Endothelial cell of umbilical vein (primary cell): ENCODE measurements at regions not wholly inside any gene's neighbourhood (a gene's known extent, or its start where the extent isn't known, plus 50 kb on each side); places are given as distances from the start of the nearest gene placed in this dataset.
"Not testable (repeated sequence)": the region's sequence is repeated elsewhere in the genome, so short reads cannot be mapped to it uniquely, and the experiment has no call there.

Source experiments
- BruUV-seq: library from RNA; stranded (reverse); fragments of 400-500 nt; replicated peaks from 2 replicates; lab custom pipeline; 2021; lab: Mats Ljungman, UMichigan
- CTCF ChIA-PET: fragments of 300-600, 350-600 bp; sonication (Branson Sonifier 250); formaldehyde crosslinking; loops from one replicate; lab custom pipeline; 2021; ENCODE audit warnings: antibody characterized with exemption, inconsistent platforms; lab: Charles Lee
- POLR2A ChIA-PET: fragments of 300-600, 350-600 bp; sonication (Branson Sonifier 250); formaldehyde crosslinking; loops from one replicate; lab custom pipeline; 2021; ENCODE audit warnings: antibody characterized with exemption, inconsistent platforms; lab: Charles Lee
- DNase-seq: peaks from one replicate; pipeline ENCODE4 v3.0.0-alpha.2; 2011; ENCODE audit warnings: low read depth, low spot score
- FAIRE-seq: peaks from 2 replicates; lab custom pipeline; 2011; peaks lifted over from hg19 to GRCh38; lab: Jason Lieb, UNC
- H2AFZ ChIP-seq: 2 replicates; pipeline ENCODE4 v1.6.0; 2012; ENCODE audit warnings: low read depth, low read length, control low read depth, inconsistent platforms
- H3K27ac ChIP-seq: 2 replicates; pipeline ENCODE4 v1.5.1; 2011; ENCODE audit warnings: low read depth, mild to moderate bottlenecking, control low read depth, low read length, moderate library complexity; ENCODE audit not compliant: insufficient read depth
- H3K27me3 ChIP-seq, 2 experiments: 2 replicates each; pipeline versions ENCODE4 v1.6.0 to v1.6.1; 2011; ENCODE audit warnings: low read length in 2 of 2, mixed read lengths in 1 of 2; ENCODE audit not compliant: control insufficient read depth in 2 of 2, insufficient read depth in 2 of 2
- H3K36me3 ChIP-seq, 2 experiments: 2 replicates in 1 of 2; 3 replicates in 1 of 2; pipeline ENCODE4 v1.5.1; 2011; ENCODE audit warnings: low read length in 2 of 2, mild to moderate bottlenecking in 1 of 2, moderate library complexity in 1 of 2; ENCODE audit not compliant: control insufficient read depth in 2 of 2, insufficient read depth in 2 of 2; ENCODE audit errors: extremely low read depth in 1 of 2
- H3K4me1 ChIP-seq: 3 replicates; pipeline ENCODE4 v1.5.1; 2011; ENCODE audit warnings: mild to moderate bottlenecking, low read length; ENCODE audit not compliant: control insufficient read depth, insufficient read depth; ENCODE audit errors: extremely low read depth
- H3K4me2 ChIP-seq: 2 replicates; pipeline ENCODE4 v1.6.1; 2011; ENCODE audit warnings: low read length, control low read depth, mixed read lengths; ENCODE audit not compliant: insufficient read depth
- H3K4me3 ChIP-seq, 3 experiments: fragments of 200-600 bp in 1 of 3; sonication (generic), shearing (Covaris generic) in 1 of 3; replicated peaks in 1 of 3; 2 replicates each; pipeline ENCODE4 v1.5.1; 2011 to 2016; ENCODE audit warnings: control low read depth in 3 of 3, low read length in 3 of 3, mild to moderate bottlenecking in 2 of 3, inconsistent platforms in 1 of 3, low read depth in 1 of 3, moderate library complexity in 1 of 3; ENCODE audit not compliant: insufficient read depth in 1 of 3
- H3K79me2 ChIP-seq: 2 replicates; pipeline ENCODE4 v1.6.0; 2012; ENCODE audit warnings: low read length, inconsistent platforms; ENCODE audit not compliant: control insufficient read depth, insufficient read depth
- H3K9ac ChIP-seq: replicated peaks from 2 replicates; pipeline ENCODE3; 2011; ENCODE audit warnings: low read length, control low read depth; ENCODE audit not compliant: insufficient read depth; ENCODE audit errors: extremely low read depth
- H3K9me1 ChIP-seq: replicated peaks from 3 replicates; pipeline ENCODE4 v1.6.0; 2011; ENCODE audit warnings: mild to moderate bottlenecking, low read length; ENCODE audit not compliant: control insufficient read depth, insufficient read depth; ENCODE audit errors: extremely low read depth
- H3K9me3 ChIP-seq: replicated peaks from 2 replicates; pipeline ENCODE4 v1.5.1; 2012; ENCODE audit warnings: low read length, inconsistent platforms; ENCODE audit not compliant: control insufficient read depth, insufficient read depth
- H4K20me1 ChIP-seq: replicated peaks from 2 replicates; pipeline ENCODE3; 2011; ENCODE audit warnings: mild to moderate bottlenecking, low read length; ENCODE audit not compliant: control insufficient read depth, insufficient read depth; ENCODE audit errors: extremely low read depth
- CTCF ChIP-seq, 2 donors: IDR thresholded peaks; 1 replicate in 1 of 2; 2 replicates in 1 of 2; pipeline ENCODE4 v1.5.1; 2011; ENCODE audit warnings: low read length in 2 of 2, mild to moderate bottlenecking in 2 of 2, moderate library complexity in 2 of 2, control low read depth in 1 of 2, inconsistent platforms in 1 of 2, low read depth in 1 of 2; ENCODE audit not compliant: insufficient read depth in 1 of 2; ENCODE audit errors: extremely low read depth in 1 of 2
- EZH2 ChIP-seq: IDR thresholded peaks from 2 replicates; pipeline ENCODE4 v1.6.1; 2012; ENCODE audit warnings: borderline replicate concordance, low read depth, mild to moderate bottlenecking, moderate library complexity, low read length, inconsistent platforms; ENCODE audit not compliant: severe bottlenecking
- FOS ChIP-seq: IDR thresholded peaks from 2 replicates; pipeline ENCODE4 v1.6.1; 2011; ENCODE audit warnings: mild to moderate bottlenecking, low read length, moderate library complexity, borderline replicate concordance; ENCODE audit not compliant: insufficient read depth
- GATA2 ChIP-seq: IDR thresholded peaks from 2 replicates; pipeline ENCODE4 v1.7.0; 2011; ENCODE audit warnings: low read depth, mild to moderate bottlenecking, moderate library complexity, mixed read lengths, low read length; ENCODE audit not compliant: insufficient read length, insufficient read depth
- JUN ChIP-seq: IDR thresholded peaks from 2 replicates; pipeline ENCODE4 v1.6.1; 2011; ENCODE audit warnings: borderline replicate concordance, low read depth; ENCODE audit not compliant: insufficient read length, insufficient read depth
- MAX ChIP-seq: IDR thresholded peaks from 2 replicates; pipeline ENCODE4 v1.6.1; 2011; ENCODE audit not compliant: insufficient read depth, insufficient read length
- MYC ChIP-seq: IDR thresholded peaks from one replicate; pipeline ENCODE4 v1.6.1; 2011; ENCODE audit warnings: mild to moderate bottlenecking, low read depth, low read length
- POLR2A ChIP-seq: IDR thresholded peaks from 2 replicates; pipeline ENCODE4 v1.6.1; 2012; ENCODE audit warnings: low read depth, mild to moderate bottlenecking, control low read depth, low read length
- POLR2AphosphoS5 ChIP-seq: IDR thresholded peaks from 2 replicates; pipeline ENCODE4 v1.6.1; 2012; ENCODE audit warnings: low read depth, mild to moderate bottlenecking, control low read depth, low read length, moderate library complexity; ENCODE audit not compliant: insufficient read depth
- dilution Hi-C: fragments of 300-500 bp; cut with MboI; formaldehyde crosslinking; loops from one replicate; pipeline ENCODE4 v1.15.0; 2019; ENCODE audit warnings: low sequenced_read_pairs; ENCODE audit not compliant: extremely low pct_ligation_motif_present
- intact Hi-C: fragments of 100-400 bp; cut with micrococcal nuclease; formaldehyde crosslinking; loops from one replicate; pipeline ENCODE4 v1.10.0; 2022

GRCh38 chr7:97313900-97314299 lies 196.4 kb downstream of the SDHAF3 start:
- Histone ChIP-seq H3K36me3 (no peaks in the 10 kb centered on the region), H3K4me2 (no peak overlapping the region), H3K9ac (no peak overlapping the region), H3K79me2 (no peaks in the 10 kb centered on the region), H3K27me3 (no peaks in the 10 kb centered on the region), H3K27ac (no peak overlapping the region), H3K4me3 (no peak overlapping the region), H2AFZ (no peak overlapping the region), H4K20me1 (no peaks in the 10 kb centered on the region), H3K9me3 (no peaks in the 10 kb centered on the region), H3K9me1 (no peaks in the 10 kb centered on the region), H3K4me1 (no peaks in the 10 kb centered on the region)
- no peak for FAIRE-seq
- BruUV-seq, result no TSS peak
- ChIA-PET CTCF (no interaction called here), POLR2A (no interaction called here)
- TF ChIP-seq FOS (no peak), EZH2 (no peak)
- dilution Hi-C loops (no loop called here), intact Hi-C loops (no loop called here)
- DNase-seq, result no peak

GRCh38 chr7:97317575-97317974 lies 200.1 kb downstream of the SDHAF3 start:
- intact Hi-C loops, result no loop called here
- no peak for TF ChIP-seq POLR2AphosphoS5
- TF ChIP-seq POLR2A, result no peak
- TF ChIP-seq MYC, result no peak
- no peak for TF ChIP-seq EZH2
- no peak for TF ChIP-seq CTCF (IDR thresholded peaks at IDR 0.05; ENCODE audit: extremely low read depth in 1 of 2, insufficient read depth in 1 of 2, low read depth in 1 of 2, low read length in 2 of 2)
- no peak for TF ChIP-seq JUN
- TF ChIP-seq MAX, result no peak
- no peak for TF ChIP-seq FOS
- no peak for TF ChIP-seq GATA2
- dilution Hi-C loops, result no loop called here
- Histone ChIP-seq H3K36me3 (no peaks in the 10 kb centered on the region), H2AFZ (no peak overlapping the region), H4K20me1 (no peaks in the 10 kb centered on the region), H3K9ac (no peak overlapping the region), H3K27me3 (no peaks in the 10 kb centered on the region), H3K79me2 (no peaks in the 10 kb centered on the region), H3K4me1 (no peaks in the 10 kb centered on the region), H3K4me3 (no peak overlapping the region), H3K27ac (no peak overlapping the region), H3K4me2 (no peak overlapping the region), H3K9me1 (no peaks in the 10 kb centered on the region), H3K9me3 (peaks cover 2% of the 10 kb centered on the region)
- no TSS peak for BruUV-seq
- ChIA-PET POLR2A (no interaction called here), CTCF (no interaction called here)
- DNase-seq, result no peak
- FAIRE-seq, result no peak

- H3K79me2 ChIP-seq, POLR2A ChIA-PET, H3K4me1 ChIP-seq, dilution Hi-C loops, H2AFZ ChIP-seq, CTCF ChIA-PET, H4K20me1 ChIP-seq, H3K4me3 ChIP-seq, H3K27ac ChIP-seq, H3K27me3 ChIP-seq, DNase-seq, H3K9me3 ChIP-seq, H3K36me3 ChIP-seq, H3K9ac ChIP-seq, FAIRE-seq, H3K4me2 ChIP-seq, BruUV-seq, H3K9me1 ChIP-seq, intact Hi-C loops: not testable (repeated sequence)
These were observed 212.4 kb downstream of the SDHAF3 start for GRCh38 chr7:97329871-97330270.
